ENCODE measurements at regions not wholly inside any gene's neighbourhood (a gene's known extent, or its start where the extent isn't known, plus 50 kb on each side); places are given as distances from the start of the nearest gene placed in this dataset.

DNA sequence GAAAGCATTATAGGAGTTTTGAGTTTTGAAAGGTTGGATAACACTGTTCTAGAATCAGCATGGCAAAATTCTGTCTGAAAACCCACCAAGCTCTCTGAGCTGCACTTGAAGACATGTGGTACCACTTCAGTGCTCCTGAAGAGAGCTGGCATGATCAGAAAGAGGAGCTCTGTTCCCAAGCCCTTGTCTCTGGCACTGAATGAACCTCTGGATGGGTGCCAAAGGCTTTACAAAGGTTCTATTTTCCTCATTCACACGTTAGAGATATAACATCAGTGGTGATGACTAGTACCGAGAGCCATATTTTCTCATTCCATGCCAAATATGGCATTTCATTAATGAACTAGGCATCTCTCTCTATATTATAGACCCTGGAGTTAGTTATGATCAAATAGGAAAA is 301.8 kb upstream of the ID4 start:
- no peaks in the 10 kb centered on the region for H3K79me2 ChIP-seq (ENCODE audit: insufficient read depth, low read length)
- no peaks in the 10 kb centered on the region for H4K20me1 ChIP-seq (ENCODE audit: insufficient read depth, low read length)
- DNase-seq: no peak
- ATAC-seq (ENCODE audit: insufficient read depth, low read depth): no peak
- no peaks in the 10 kb centered on the region for H3K9me3 ChIP-seq (ENCODE audit: insufficient read depth, low read length, severe bottlenecking)
- H3K27ac ChIP-seq (ENCODE audit: low read length): no peak overlapping the region
- H3K4me2 ChIP-seq (ENCODE audit: insufficient read depth, low read length): no peak overlapping the region
- H3K4me1 ChIP-seq (ENCODE audit: insufficient read depth, low read length): no peaks in the 10 kb centered on the region
- H3K9ac ChIP-seq (ENCODE audit: low read depth, low read length): no peak overlapping the region
- no peak for TF ChIP-seq EZH2 (IDR thresholded peaks at IDR 0.05; ENCODE audit: borderline replicate concordance, low read depth, low read length, severe bottlenecking)
- H3K4me3 ChIP-seq (ENCODE audit: low read depth in 1 of 2, low read length in 2 of 2): no peak overlapping the region
- H3K36me3 ChIP-seq (ENCODE audit: insufficient read depth, low read length): no peaks in the 10 kb centered on the region
- no peak overlapping the region for H2AFZ ChIP-seq (ENCODE audit: low read depth, low read length)
- no peaks in the 10 kb centered on the region for H3K27me3 ChIP-seq (ENCODE audit: insufficient read depth, low read length, poor library complexity)

DNA sequence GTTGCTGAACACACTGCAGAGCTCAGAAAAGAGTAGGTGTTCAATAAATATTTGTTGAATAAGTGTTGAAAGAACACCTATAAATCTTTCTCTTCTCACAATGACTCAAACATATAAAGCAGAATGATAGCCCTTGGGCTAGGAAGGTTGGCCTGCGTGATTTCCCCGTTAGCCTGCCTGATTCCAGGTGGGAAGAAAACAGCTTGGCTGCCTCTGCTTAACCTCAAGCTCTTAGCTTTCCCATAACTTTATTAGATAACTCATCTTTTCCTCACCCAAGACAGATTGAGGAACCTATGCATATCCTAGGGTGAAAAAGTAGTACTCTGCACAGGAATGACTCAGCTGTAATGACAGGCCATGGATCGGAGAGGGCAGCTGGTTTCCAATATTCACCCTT is 300.3 kb upstream of the ID4 start:
- H3K4me2 ChIP-seq (ENCODE audit: insufficient read depth, low read length): no peak overlapping the region
- no peak overlapping the region for H3K9ac ChIP-seq (ENCODE audit: low read depth, low read length)
- no peak for ATAC-seq (ENCODE audit: insufficient read depth, low read depth)

DNA sequence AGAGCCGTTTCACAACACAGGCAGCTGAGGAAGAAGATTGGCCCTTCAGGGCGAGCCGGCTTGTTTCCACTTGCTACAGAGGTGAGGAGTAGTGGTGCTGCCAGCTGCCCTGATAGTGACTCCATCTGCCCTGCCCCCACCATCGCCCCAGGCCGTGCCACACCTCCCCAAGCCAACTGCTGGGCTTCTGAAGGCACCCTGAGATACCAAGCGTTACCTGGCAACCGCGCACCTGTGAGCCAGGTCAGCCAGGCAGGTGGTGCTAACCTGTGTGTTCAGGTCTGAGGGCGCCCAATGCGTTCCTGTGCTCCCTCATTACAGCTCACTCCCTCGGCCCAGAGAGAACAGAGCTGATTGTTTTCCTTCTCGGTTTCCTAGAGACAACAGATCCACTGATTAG is 299.1 kb upstream of the ID4 start:
- TF ChIP-seq, protein P1, sequence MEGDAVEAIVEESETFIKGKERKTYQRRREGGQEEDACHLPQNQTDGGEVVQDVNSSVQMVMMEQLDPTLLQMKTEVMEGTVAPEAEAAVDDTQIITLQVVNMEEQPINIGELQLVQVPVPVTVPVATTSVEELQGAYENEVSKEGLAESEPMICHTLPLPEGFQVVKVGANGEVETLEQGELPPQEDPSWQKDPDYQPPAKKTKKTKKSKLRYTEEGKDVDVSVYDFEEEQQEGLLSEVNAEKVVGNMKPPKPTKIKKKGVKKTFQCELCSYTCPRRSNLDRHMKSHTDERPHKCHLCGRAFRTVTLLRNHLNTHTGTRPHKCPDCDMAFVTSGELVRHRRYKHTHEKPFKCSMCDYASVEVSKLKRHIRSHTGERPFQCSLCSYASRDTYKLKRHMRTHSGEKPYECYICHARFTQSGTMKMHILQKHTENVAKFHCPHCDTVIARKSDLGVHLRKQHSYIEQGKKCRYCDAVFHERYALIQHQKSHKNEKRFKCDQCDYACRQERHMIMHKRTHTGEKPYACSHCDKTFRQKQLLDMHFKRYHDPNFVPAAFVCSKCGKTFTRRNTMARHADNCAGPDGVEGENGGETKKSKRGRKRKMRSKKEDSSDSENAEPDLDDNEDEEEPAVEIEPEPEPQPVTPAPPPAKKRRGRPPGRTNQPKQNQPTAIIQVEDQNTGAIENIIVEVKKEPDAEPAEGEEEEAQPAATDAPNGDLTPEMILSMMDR (IDR thresholded peaks at IDR 0.05; ENCODE audit: borderline replicate concordance, extremely low read depth, low read length, poor library complexity, severe bottlenecking): no peak
- TF ChIP-seq EZH2 (IDR thresholded peaks at IDR 0.05; ENCODE audit: borderline replicate concordance, low read depth, low read length, severe bottlenecking): no peak
- H3K79me2 ChIP-seq (ENCODE audit: insufficient read depth, low read length): no peaks in the 10 kb centered on the region
- no peak overlapping the region for H3K4me3 ChIP-seq (ENCODE audit: low read depth in 1 of 2, low read length in 2 of 2)
- no peaks in the 10 kb centered on the region for H3K36me3 ChIP-seq (ENCODE audit: insufficient read depth, low read length)
- H4K20me1 ChIP-seq (ENCODE audit: insufficient read depth, low read length): no peaks in the 10 kb centered on the region
- no peak for ATAC-seq (ENCODE audit: insufficient read depth, low read depth)
- no peak overlapping the region for H3K4me2 ChIP-seq (ENCODE audit: insufficient read depth, low read length)
- DNase-seq: no peak
- no peaks in the 10 kb centered on the region for H3K4me1 ChIP-seq (ENCODE audit: insufficient read depth, low read length)
- no peaks in the 10 kb centered on the region for H3K27me3 ChIP-seq (ENCODE audit: insufficient read depth, low read length, poor library complexity)
- no peak overlapping the region for H3K9ac ChIP-seq (ENCODE audit: low read depth, low read length)
- H3K27ac ChIP-seq (ENCODE audit: low read length): no peak overlapping the region
- no peak overlapping the region for H2AFZ ChIP-seq (ENCODE audit: low read depth, low read length)
- H3K9me3 ChIP-seq (ENCODE audit: insufficient read depth, low read length, severe bottlenecking): no peaks in the 10 kb centered on the region

More for the DNA sequence above, 300.3 kb upstream of the ID4 start:
- Histone ChIP-seq H3K4me3 (ENCODE audit: low read depth in 1 of 2, low read length in 2 of 2) (no peak overlapping the region), H3K27ac (ENCODE audit: low read length) (no peak overlapping the region), H3K79me2 (ENCODE audit: insufficient read depth, low read length) (no peaks in the 10 kb centered on the region), H3K9me3 (ENCODE audit: insufficient read depth, low read length, severe bottlenecking) (no peaks in the 10 kb centered on the region), H2AFZ (ENCODE audit: low read depth, low read length) (no peak overlapping the region), H3K27me3 (ENCODE audit: insufficient read depth, low read length, poor library complexity) (no peaks in the 10 kb centered on the region), H3K36me3 (ENCODE audit: insufficient read depth, low read length) (no peaks in the 10 kb centered on the region), H4K20me1 (ENCODE audit: insufficient read depth, low read length) (no peaks in the 10 kb centered on the region), H3K4me1 (ENCODE audit: insufficient read depth, low read length) (no peaks in the 10 kb centered on the region)
- no peak for DNase-seq
- TF ChIP-seq, protein P1 (IDR thresholded peaks at IDR 0.05; ENCODE audit: borderline replicate concordance, extremely low read depth, low read length, poor library complexity, severe bottlenecking): no peak
- TF ChIP-seq EZH2 (IDR thresholded peaks at IDR 0.05; ENCODE audit: borderline replicate concordance, low read depth, low read length, severe bottlenecking): no peak

DNA sequence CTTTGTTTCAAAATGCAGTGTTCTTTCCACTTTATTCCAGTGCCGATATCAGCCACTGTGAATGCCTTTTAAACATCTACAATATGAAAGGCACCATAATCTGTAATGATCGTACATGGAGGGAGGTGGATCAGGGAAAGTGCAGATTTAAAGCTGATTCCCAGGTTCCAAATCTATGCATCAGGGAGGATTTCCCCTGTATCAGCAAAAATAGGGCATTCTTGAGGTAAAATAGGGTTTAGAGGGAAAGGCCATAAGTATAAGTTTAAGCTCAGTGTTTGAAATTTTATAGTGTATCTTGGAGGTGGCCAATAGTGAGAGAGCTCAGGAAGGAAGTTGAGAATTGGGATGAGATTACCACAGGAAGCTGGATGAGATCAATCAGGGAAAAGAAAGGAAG is 289.7 kb upstream of the ID4 start:
- no peak overlapping the region for H3K9ac ChIP-seq (ENCODE audit: low read depth, low read length)
- TF ChIP-seq, protein P1 (IDR thresholded peaks at IDR 0.05; ENCODE audit: borderline replicate concordance, extremely low read depth, low read length, poor library complexity, severe bottlenecking): no peak
- no peak for TF ChIP-seq EZH2 (IDR thresholded peaks at IDR 0.05; ENCODE audit: borderline replicate concordance, low read depth, low read length, severe bottlenecking)
- no peak overlapping the region for H3K27ac ChIP-seq (ENCODE audit: low read length)
- no peak for DNase-seq
- no peaks in the 10 kb centered on the region for H3K36me3 ChIP-seq (ENCODE audit: insufficient read depth, low read length)
- H3K9me3 ChIP-seq (ENCODE audit: insufficient read depth, low read length, severe bottlenecking): no peaks in the 10 kb centered on the region
- H3K4me2 ChIP-seq (ENCODE audit: insufficient read depth, low read length): no peak overlapping the region
- no peak overlapping the region for H3K4me3 ChIP-seq (ENCODE audit: low read depth in 1 of 2, low read length in 2 of 2)
- no peaks in the 10 kb centered on the region for H3K27me3 ChIP-seq (ENCODE audit: insufficient read depth, low read length, poor library complexity)
- ATAC-seq (ENCODE audit: insufficient read depth, low read depth): no peak
- H3K4me1 ChIP-seq (ENCODE audit: insufficient read depth, low read length): no peaks in the 10 kb centered on the region
- no peaks in the 10 kb centered on the region for H3K79me2 ChIP-seq (ENCODE audit: insufficient read depth, low read length)
- no peaks in the 10 kb centered on the region for H4K20me1 ChIP-seq (ENCODE audit: insufficient read depth, low read length)
- H2AFZ ChIP-seq (ENCODE audit: low read depth, low read length): no peak overlapping the region
